ENCODE measurements at regions not wholly inside any gene's neighbourhood (a gene's known extent, or its start where the extent isn't known, plus 50 kb on each side); places are given as distances from the start of the nearest gene placed in this dataset.

- Histone ChIP-seq H3K4me3 (no peak overlapping the region), H3K27ac (no peak overlapping the region)
- no peak for TF ChIP-seq CTCF (IDR thresholded peaks at IDR 0.05)
- no peak for DNase-seq (ENCODE audit: low spot score)
Observed at GRCh38 chr15:60073466-60073840, 69.3 kb downstream of the FOXB1 start.

GRCh38 chr15:60074181-60074885, 70.2 kb downstream of the FOXB1 start:
- Histone ChIP-seq H3K4me3 (no peak overlapping the region), H3K27ac (no peak overlapping the region)
- no peak for TF ChIP-seq CTCF (IDR thresholded peaks at IDR 0.05)
- no peak for DNase-seq (ENCODE audit: low spot score)

GRCh38 chr15:60076045-60076444, 71.9 kb downstream of the FOXB1 start:
- TF ChIP-seq CTCF (IDR thresholded peaks at IDR 0.05): no peak
- H3K4me3 ChIP-seq: no peak overlapping the region
- H3K27ac ChIP-seq: no peak overlapping the region
- no peak for DNase-seq (ENCODE audit: low spot score)

GRCh38 chr15:60076582-60077276, 72.6 kb downstream of the FOXB1 start:
- no peak for DNase-seq (ENCODE audit: low spot score)
- no peak overlapping the region for H3K4me3 ChIP-seq
- TF ChIP-seq CTCF (IDR thresholded peaks at IDR 0.05): no peak
- no peak overlapping the region for H3K27ac ChIP-seq

- TF ChIP-seq CTCF (IDR thresholded peaks at IDR 0.05): no peak
- H3K27ac ChIP-seq: no peak overlapping the region
- DNase-seq (ENCODE audit: low spot score): no peak
- no peak overlapping the region for H3K4me3 ChIP-seq
Observed at GRCh38 chr15:60077581-60078359, 73.7 kb downstream of the FOXB1 start.

- Histone ChIP-seq H3K4me3 (no peak overlapping the region), H3K27ac (no peak overlapping the region)
- no peak for TF ChIP-seq CTCF (IDR thresholded peaks at IDR 0.05)
- no peak for DNase-seq (ENCODE audit: low spot score)
Observed at GRCh38 chr15:60079210-60079609, 75.1 kb downstream of the FOXB1 start.
